NCI-H2081 (cell line): ENCODE measurements at regions not wholly inside any gene's neighbourhood (a gene's known extent, or its start where the extent isn't known, plus 50 kb on each side); places are given as distances from the start of the nearest gene placed in this dataset.
A peak's percentile ranks its signal among the peaks of the same experiment; 100 is the strongest.

Experiments used
- DNase-seq, 2 experiments: peaks; one replicate each; lab custom pipeline; 2025; lab: John Stamatoyannopoulos, UW

DNA sequence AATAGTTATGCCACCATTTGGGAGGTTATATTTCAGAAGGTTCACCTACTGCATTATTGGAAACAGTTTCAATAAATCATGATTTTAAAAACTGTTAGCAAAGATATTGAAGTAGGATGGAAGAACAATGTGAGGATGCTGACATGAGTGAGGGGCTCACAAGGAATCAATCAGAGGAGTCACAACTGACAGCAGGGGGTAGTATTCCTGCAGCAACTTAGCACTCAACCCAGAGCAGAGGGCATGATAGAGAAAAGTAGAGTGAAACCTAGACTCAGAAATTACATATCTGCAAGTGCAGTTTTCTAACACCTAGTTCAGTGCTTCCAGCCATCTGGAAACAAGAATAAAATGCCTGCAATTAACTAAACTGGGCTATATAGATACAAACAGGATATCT lies 772.5 kb upstream of the USP15 start:
- no peak for DNase-seq

DNA sequence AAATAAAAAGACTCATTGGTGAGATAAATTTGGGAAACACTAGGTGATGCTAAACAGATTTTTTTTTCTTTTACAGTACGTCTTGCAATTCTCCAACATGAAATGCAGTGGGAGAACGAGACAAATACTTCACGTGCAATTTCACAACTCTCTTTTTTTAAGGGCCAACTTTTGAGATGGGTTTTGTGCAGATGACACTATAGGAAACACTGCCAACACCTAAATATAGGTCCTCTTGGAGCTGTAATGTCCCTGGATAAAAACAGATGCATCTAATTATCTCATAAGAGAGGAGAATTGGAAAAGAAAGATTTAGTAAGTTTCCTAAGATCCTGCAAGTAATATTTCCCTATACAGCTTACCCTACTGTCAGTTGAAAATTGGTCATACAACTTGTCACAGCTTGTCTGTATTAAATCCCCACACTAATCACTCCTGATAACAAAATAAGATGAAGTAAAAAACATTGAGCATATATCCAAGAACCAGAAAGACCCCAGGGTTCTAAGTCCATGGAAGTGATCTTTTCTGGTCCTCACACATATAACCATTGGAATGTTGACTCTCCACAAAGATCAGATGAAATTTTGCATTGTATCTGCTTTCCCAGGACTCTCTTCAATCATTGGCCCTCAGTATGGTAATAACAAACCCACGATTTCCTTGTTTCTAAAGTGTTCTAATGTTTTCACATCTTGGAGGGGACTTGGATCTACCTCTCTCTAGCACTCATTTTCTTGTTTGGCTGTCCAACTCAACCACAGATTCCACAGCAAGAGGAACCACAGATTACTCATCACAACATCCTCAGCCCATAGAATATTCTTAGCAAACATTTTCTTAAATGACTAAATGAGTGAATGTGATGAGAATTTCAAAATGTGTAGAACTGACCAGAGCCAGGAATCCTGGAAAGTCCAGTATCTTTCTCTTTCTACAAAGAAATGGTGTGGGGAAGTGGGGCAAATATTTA lies 769.4 kb upstream of the USP15 start:
- DNase-seq: no peak

DNA sequence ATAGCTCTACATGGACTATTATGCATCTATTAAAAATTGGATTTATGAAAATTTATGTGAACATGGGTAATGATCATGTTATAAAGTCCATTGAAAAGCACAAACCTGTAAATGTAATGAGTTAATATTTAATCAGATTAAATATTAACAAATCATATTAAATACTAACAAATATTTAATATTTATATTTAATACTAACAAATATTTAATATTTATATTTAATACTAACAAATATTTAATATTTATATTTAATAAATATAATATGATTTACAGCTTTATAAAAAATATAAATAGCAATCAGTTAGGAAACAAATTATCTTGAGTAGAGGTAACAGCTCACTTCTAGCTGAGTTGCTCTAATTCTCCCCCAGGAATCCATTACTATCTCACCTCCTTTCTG lies 758.0 kb upstream of the USP15 start:
- DNase-seq: no peak

DNA sequence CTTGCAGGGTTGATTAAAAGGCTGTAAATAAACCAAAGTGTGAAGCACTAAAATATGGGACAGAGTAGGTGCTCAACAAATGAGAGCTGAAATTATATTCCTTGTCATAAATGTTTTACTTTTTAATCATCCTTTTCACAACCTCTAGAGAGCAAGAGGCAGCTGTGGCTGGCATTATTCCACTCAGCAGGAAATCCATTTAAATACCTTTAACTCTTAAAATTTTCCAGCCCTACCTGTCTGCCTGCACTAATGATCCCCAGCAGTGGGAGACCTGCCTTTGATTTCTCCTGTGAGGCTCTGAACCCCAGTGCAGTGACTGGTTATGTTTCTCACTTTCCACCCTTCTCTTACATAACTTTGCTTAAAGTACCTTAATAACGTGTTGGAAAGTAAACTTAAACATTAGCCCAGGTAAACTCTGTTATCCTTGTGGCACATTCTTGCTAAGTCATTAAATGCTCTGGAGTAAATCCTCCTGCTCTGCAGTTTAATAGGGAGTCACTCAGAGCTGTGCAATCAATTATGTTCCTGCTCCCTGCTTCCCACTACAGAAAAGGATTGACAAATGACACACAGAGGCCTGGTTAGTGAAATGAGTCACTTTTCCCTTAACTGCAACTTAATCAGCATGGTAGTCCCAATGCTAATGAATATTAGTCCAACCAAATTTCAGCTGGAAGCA lies 755.7 kb upstream of the USP15 start:
- peak in 1 of 2 experiments; percentile 57 for DNase-seq

DNA sequence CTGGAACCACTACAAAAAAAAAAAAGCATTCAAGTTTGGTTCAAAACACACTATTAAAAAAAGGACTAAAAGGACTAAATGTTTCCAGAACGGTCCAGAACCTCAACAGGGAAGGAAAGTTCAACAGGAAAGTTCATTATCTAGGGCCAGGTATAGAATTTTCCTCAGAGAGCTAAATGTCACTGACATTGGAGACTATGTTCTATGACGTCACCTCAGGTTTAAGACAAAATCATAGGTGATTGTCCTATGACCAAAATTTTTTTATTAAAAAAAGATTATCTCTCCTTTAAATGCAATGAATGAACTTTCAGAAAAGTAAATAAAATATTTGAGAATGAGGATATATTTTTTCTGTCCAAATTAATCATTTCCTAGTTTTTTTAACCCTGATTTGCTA lies 746.7 kb upstream of the USP15 start:
- DNase-seq: no peak

DNA sequence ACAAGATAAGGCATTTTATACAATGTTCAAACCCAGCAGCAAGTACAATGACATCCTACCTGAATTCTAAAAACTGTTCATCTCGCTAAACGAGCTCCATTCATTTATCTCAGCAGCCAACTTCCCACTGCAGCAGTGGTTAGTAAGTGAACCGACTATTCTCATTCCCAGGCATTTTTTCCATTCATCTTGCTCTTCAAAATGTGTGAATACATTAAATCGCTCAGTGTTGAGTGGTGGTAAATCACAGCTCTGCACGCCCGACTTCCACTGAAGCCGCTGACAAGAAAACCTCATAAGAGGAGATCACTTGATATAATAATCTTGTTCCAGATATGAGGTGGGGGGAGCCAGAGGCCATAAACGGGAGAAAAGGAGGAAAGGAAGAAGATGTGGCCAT lies 746.2 kb upstream of the USP15 start:
- DNase-seq: no peak

DNA sequence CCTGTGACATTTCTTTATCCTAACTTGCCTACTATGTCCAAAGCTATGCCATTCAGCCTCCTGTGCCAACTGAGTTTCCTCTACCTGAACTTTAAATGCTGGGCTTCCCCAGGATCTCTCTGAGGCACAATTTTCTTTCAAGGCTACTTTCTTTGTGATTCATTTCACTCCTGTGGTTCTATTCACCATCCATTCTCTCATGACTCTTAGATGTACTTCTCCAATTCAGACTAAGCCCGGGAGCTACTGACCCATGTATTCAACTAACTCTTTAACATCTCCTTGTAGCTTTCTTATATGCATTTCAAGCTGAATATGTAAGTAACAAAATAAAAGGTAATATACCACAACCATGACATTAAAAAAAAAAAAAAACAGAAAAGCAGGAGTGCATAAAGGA lies 738.9 kb upstream of the USP15 start:
- DNase-seq: no peak

DNA sequence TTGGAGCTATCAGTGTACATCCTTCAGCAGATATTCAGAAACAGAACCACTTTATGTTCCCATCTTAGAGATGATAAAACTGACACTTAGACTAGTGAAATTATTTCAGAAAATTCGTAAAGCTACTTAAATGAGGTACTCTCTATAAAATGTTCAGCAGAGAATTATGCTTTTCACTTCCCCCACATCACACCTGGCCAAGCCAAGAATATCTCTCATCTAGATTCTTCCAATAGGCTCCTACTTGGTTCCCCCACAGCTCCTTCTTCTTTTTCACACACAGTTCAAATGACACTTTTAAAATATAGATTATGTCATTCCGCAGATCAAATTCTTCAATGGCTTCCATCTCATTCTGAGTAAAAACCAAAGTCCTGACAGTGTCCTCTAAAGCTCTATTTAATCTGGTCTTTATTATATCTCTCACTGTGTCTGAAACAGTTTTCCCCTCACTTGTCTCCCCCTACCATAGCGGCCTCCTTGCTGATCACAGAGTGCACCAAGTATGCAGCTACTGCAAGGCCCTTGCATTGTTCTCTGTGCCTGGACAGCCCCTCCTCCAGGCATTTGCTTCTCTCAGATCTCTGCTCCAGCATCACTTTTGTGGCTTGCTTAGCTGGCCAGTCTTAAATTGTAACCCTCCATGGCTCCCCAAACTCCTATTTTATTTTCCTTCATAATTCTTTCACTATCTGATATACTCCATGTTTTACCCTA lies 736.8 kb upstream of the USP15 start:
- no peak for DNase-seq

DNA sequence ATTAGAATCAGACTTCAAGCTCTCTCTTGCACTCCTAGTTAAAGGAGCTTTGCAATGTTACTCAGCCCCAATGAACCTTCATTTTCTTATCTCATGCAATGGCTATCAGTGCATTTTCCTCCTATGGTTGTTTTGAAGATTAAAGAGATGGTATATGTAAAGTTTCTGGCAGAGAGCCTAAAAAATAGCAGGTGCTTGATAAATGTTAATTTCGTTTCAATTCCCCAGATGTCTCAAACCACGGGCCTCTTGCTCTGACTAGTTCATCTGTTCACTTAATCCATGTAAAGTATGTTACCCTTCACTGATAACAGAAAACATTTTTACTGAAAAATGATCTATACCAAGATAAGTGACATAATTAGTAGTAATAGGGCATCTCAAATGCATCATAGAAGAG lies 735.4 kb upstream of the USP15 start:
- no peak for DNase-seq

DNA sequence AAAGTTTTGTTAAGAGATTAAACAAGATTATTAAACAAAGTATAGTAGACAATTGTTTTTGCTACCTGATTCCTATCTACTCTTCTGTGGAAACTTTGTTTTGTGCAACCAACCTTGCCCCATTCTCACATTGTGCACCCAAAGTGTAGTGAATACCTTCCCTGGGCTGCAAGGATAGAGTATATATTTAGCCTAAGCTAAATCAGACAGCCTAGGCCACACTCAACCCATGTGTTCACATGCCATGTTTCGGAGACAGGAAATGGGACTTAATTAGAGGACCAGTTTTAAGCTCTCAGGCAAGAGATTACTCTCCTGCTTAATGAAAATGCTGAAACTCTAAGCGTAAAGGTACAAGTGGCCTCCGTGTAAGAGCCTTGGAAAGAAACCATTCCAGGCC lies 734.9 kb upstream of the USP15 start:
- DNase-seq: no peak

DNA sequence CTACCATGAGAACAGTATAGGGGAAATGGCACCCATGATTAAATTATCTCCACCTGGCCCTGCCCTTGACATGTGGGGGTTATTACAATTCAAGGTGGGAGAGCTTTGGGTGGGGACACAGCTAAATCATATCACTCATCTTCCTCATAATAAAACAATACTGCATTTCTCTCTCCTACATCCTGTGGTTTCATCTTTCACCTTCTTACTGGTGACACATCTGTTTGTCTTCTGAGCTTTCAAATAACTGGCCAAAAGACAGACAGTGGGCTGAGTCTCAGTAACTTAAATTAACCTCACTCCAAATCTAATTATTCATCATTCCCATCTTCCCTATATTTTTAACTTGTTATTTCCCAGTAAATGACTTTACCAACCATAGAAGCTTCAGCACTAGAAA lies 729.7 kb upstream of the USP15 start:
- DNase-seq: no peak

DNA sequence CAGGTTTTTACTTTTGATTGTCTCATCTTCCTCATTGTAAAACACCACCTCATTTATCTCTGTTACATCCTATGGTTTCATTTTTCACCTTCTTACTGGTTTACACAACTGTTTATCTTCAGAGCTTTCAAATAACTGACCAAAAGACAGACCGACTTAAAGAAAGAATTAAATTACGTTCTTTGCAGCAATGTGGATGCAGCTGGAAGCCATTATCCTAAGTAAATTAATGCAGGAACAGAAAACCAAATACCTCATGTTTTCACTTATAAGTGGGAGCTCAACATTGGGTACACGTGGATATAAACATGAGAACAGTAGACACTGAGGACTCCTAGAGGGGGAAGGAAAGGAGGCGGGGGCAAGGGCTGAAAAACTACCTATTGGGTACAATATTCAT lies 729.0 kb upstream of the USP15 start:
- DNase-seq: no peak

DNA sequence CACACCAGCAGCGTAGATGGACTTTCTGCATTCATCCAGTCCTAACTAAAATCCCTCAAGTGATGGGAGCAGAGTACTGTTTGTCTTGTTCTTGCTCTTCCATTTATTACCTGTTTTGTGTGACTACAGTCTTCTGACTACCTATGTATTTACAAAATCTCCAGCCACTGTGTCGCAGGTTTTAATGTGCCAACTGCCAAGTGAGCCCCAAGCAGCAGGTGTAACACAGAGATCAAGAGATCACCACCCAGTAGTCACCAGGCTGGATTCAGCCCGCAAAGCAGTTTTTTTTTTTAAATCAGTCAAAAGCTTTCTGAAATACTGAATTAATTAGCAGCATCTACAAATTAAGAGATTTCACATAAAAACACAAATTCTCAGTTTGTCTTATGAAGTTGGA lies 724.1 kb upstream of the USP15 start:
- DNase-seq: no peak

DNA sequence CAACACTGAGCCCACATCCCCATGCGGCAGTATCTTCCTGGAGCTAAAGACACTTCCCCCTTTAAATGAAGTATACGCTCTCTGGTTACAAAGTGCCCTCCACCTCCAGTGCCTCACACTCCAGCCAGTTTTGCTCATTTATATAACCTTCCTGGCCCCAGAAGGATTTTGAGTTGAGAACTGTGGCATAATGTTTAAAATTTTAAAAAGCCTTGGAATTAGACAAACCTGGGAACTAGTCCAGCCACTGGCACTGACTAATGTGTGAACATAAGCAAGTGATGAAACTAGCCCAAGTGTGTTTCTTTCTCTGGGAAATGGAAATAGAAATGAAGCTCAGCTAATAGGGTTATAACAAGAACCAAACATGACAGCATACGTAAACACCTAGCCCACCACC lies 723.7 kb upstream of the USP15 start:
- DNase-seq: no peak

DNA sequence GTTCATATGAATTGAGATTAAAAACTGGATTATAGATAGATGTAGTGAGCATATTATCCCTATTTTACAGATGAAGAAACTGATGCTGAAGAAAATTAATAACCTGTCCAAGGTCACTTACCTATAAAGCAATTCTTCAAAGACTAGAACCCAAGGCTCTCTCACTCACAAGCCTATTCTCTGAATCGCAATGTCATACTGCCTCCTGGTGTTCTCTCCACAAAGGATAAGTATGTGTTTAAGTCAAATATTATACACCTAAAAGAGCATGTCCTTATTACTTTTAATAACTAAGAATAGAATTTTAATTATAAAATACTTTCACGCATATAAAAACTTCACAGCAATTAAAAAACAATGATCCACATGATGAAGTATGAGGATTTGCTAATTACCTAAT lies 721.3 kb upstream of the USP15 start:
- DNase-seq: peak in 1 of 2 experiments; percentile 5

DNA sequence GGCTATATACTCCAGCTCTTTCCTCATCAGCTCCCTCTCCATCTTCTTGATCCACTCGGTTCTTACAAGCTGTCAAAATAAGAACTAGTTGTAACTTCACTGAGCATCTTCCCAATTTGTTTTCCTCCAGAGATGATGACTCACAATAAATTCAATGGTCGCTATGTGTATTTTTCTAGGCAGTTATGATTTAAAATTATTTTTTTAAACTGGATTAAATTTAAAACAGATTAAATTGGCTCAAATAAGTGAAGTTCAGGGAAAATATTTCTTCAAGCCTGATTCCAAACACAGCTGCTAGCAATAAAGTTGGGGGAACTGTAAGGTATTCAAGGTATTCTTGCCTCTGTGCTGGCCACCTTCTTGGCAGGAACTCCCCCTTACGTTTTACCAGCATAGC lies 717.7 kb upstream of the USP15 start:
- DNase-seq: no peak

DNA sequence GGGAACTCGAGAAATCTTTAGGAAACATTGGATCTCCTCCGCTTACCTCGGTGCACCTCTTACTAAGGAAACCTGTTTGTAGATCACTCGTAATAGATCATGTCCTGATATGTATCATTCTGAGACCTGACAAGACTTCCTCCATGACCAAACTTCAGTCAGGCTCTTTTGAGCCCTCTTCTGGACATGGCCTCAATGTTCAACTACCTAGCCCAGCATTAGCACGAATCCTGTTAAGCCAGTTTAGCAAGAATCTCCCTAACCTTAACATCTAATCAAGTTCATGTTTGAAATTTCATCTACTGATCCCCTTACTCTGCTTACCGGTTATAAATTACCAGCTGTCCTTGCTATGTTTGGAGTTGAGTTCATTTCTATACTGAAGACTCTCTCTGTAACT lies 713.9 kb upstream of the USP15 start:
- no peak for DNase-seq

DNA sequence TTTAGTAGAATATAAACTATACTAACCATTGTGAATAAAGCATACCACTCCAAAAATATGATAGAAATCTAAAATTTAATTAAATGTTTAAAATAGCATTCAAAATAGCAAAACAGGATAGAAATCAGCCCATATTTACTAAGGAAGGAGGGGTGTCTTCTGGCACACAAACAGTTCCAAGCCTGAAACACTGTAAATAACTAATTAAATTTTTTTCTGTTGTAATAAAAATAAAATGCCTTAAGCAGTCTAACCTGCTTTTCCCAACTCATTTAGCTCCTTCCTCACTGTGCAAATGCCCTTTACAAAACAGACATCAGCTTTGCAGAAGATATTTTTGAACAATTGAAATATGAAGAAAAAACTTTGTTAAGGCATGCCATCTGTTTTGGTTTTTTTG lies 707.1 kb upstream of the USP15 start:
- DNase-seq: no peak

DNA sequence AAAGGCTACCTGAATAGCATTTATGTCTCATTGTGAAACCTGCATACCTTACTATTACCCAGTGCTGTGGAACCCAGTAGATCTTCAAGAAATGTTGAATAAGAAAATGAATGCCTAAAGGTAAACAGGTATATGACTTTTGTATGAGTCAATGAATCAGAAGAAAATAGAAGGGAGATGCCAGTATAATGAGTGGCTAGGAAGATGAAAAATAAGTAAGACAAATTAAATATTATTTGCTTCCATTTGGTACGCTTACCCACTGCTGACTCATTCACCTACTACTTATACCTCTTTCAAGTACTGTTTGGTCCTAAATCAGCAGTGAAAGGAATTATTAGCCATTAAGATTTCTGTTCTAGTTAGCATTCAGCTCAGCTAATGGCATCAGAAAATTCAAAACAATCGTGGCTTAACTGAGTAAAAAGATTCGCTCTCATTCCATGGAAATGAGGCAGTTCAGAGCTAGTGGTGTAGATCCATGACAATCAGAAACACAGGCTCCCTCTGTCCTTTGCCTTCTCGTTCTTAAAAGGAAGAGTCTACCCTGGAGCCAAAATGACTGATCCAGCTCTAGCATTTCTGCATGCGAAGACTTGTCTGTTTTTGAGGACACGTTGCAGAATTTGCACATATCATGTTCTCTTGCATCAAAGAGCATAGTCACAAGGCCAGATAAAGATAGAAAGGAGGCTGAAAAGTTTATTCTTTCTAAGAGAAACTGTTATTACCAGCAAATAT lies 705.8 kb upstream of the USP15 start:
- no peak for DNase-seq

DNA sequence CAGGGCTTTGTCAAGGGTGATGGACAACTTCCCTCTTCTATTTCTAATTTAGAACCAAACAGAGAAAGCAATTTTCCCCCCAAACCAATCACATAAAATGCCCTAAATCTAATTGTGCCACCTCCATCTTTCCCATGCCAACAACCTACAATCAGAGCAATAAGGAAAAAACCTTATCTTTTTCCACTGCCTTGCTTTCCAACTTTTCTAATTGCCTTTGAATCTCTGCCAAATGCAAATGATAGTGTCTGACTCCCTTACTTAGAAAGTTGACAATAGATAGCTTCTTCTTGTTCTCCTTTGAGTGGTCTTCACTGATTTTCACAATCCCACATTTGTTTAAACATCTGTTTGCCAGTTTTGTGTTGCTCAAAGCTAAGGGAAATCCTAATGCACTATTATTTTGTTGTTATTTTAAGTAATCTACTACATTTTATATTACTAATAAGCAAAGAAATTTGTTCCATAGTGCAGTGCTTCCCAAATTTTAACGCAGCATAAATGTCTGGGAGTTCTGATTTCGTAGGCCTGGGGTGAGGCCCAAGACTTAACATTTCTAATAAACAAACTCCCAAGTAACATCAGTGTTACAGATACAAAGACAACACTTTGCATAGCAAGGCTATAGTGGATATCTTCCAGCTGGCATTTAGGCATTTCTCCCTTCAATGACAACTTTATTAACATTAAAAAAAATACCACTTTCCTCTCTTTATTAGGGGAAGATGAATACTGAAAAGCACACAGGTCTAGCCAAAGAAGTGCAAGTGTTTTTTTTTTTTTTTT lies 696.3 kb upstream of the USP15 start:
- no peak for DNase-seq

DNA sequence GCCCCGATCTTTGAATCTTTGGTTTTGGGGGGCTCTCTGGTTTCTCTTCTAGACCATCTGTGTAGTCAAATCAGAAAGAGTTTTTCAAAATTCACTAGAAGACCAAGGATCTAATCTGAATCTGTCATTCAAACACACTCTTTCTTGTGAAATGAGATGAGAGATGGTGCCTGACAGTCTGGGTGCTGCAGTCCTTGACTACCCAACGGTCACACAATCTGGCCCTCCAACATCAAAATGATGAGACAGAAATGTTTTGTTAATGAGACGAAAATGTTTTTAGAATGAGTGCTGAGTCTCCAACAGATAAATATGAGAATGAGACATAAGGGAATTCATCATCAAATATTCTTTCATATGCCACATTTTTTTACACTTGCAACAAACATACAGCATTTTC lies 695.7 kb upstream of the USP15 start:
- DNase-seq: no peak
